Neural cell (in vitro differentiated cells): ENCODE measurements at regions not wholly inside any gene's neighbourhood (a gene's known extent, or its start where the extent isn't known, plus 50 kb on each side); places are given as distances from the start of the nearest gene placed in this dataset.

Experiments used
- H2AFZ ChIP-seq: fragments of 200-600, 300-800 bp; sonication (generic), shearing (Covaris generic); 2 replicates; pipeline ENCODE4 v1.6.0; 2014; ENCODE audit warnings: low read depth, mild to moderate bottlenecking, antibody characterized with exemption, low read length, moderate library complexity
- H3F3A ChIP-seq: fragments of 200-600 bp; shearing (Covaris generic); 2 replicates; pipeline ENCODE4 v1.6.1; 2016; ENCODE audit warnings: mild to moderate bottlenecking, moderate library complexity, mixed read lengths, antibody characterized with exemption, low read length; ENCODE audit not compliant: insufficient read depth, poor library complexity, severe bottlenecking
- H3K27ac ChIP-seq: fragments of 200-600, 300-800 bp; sonication (generic), shearing (Covaris generic); 2 replicates; pipeline ENCODE4 v1.5.1; 2014; ENCODE audit warnings: mild to moderate bottlenecking, low read length, moderate library complexity
- H3K27me3 ChIP-seq: fragments of 300-800, 200-600 bp; sonication (generic), shearing (Covaris generic); 2 replicates; pipeline ENCODE4 v1.6.0; 2014; ENCODE audit warnings: mild to moderate bottlenecking, low read depth, low read length, moderate library complexity; ENCODE audit not compliant: insufficient read depth
- H3K36me3 ChIP-seq: fragments of 300-800, 200-600 bp; sonication (generic), shearing (Covaris generic); 2 replicates; pipeline ENCODE4 v1.5.1; 2014; ENCODE audit warnings: mild to moderate bottlenecking, antibody characterized with exemption, low read length, moderate library complexity; ENCODE audit not compliant: insufficient read depth
- H3K4me2 ChIP-seq: fragments of 300-800, 200-600 bp; sonication (generic), shearing (Covaris generic); 2 replicates; pipeline ENCODE4 v1.6.0; 2014; ENCODE audit warnings: mild to moderate bottlenecking, low read length
- H3K4me3 ChIP-seq: fragments of 300-800, 200-600 bp; sonication (generic), shearing (Covaris generic); 2 replicates; pipeline ENCODE4 v1.5.1; 2014; ENCODE audit warnings: mild to moderate bottlenecking, low read length, moderate library complexity
- H3K79me2 ChIP-seq: fragments of 200-600 bp; shearing (Covaris generic); replicated peaks from 2 replicates; pipeline ENCODE4 v1.6.0; 2014; ENCODE audit warnings: mild to moderate bottlenecking, low read length, moderate library complexity; ENCODE audit not compliant: insufficient read depth
- H3K9ac ChIP-seq: fragments of 300-800, 200-600 bp; sonication (generic), shearing (Covaris generic); 2 replicates; pipeline ENCODE4 v1.6.1; 2016; ENCODE audit warnings: mild to moderate bottlenecking, low read length, mixed read lengths
- H3K9me2 ChIP-seq: fragments of 200-600 bp; shearing (Covaris generic); 2 replicates; pipeline ENCODE4 v1.6.1; 2016; ENCODE audit warnings: mild to moderate bottlenecking, low read length, mixed read lengths; ENCODE audit not compliant: insufficient read depth
- H3K9me3 ChIP-seq: fragments of 200-600, 300-800 bp; sonication (generic), shearing (Covaris generic); 2 replicates; pipeline ENCODE4 v1.6.1; 2016; ENCODE audit warnings: mild to moderate bottlenecking, mixed run types, low read length, moderate library complexity, mixed read lengths
- H4K20me1 ChIP-seq: fragments of 200-600 bp; shearing (Covaris generic); 2 replicates; pipeline ENCODE4 v1.6.1; 2016; ENCODE audit warnings: mild to moderate bottlenecking, mixed run types; ENCODE audit not compliant: insufficient read depth
- EP300 ChIP-seq: fragments of 450-650 bp; conservative IDR thresholded peaks from 2 replicates; pipeline ENCODE4 v1.6.1; 2014; ENCODE audit warnings: antibody characterized with exemption, mild to moderate bottlenecking, moderate library complexity; ENCODE audit not compliant: poor library complexity, severe bottlenecking
- EZH2 ChIP-seq: fragments of 200-600, 300-800 bp; shearing (Covaris generic), sonication (generic); IDR thresholded peaks from 2 replicates; pipeline ENCODE4 v1.6.1; 2014; ENCODE audit warnings: antibody characterized with exemption, low read length, borderline replicate concordance, mild to moderate bottlenecking; ENCODE audit not compliant: insufficient read depth, poor library complexity, severe bottlenecking
- MXI1 ChIP-seq: fragments of 450-650 bp; conservative IDR thresholded peaks from 2 replicates; pipeline ENCODE4 v1.6.1; 2014; ENCODE audit warnings: antibody characterized with exemption, mild to moderate bottlenecking; ENCODE audit not compliant: poor library complexity, severe bottlenecking
- POLR2AphosphoS5 ChIP-seq: IDR thresholded peaks from 2 replicates; pipeline ENCODE4 v1.6.1; 2012
- RAD21 ChIP-seq: fragments of 450-650 bp; conservative IDR thresholded peaks from 2 replicates; pipeline ENCODE4 v1.6.1; 2014; ENCODE audit warnings: antibody characterized with exemption, mild to moderate bottlenecking, moderate library complexity
- SMC3 ChIP-seq: fragments of 450-650 bp; conservative IDR thresholded peaks from 2 replicates; pipeline ENCODE4 v1.6.1; 2014; ENCODE audit warnings: antibody characterized with exemption, mild to moderate bottlenecking, moderate library complexity; ENCODE audit not compliant: poor library complexity
- TAF1 ChIP-seq: IDR thresholded peaks from 2 replicates; pipeline ENCODE4 v1.6.1; 2012; ENCODE audit warnings: low read depth
- TF ChIP-seq, protein P1 (sequence below): IDR thresholded peaks from 2 replicates; pipeline ENCODE4 v1.6.1; 2012; ENCODE audit warnings: borderline replicate concordance
- TF ChIP-seq, protein P2 (sequence below): fragments of 450-650 bp; IDR thresholded peaks from 2 replicates; pipeline ENCODE4 v1.5.1; 2014; ENCODE audit warnings: antibody characterized with exemption, mild to moderate bottlenecking, moderate library complexity; ENCODE audit not compliant: poor library complexity, severe bottlenecking

- no peaks in the 10 kb centered on the region for H3K9me2 ChIP-seq
- H3K4me3 ChIP-seq: no peak overlapping the region
- H4K20me1 ChIP-seq: no peaks in the 10 kb centered on the region
- no peaks in the 10 kb centered on the region for H3F3A ChIP-seq
- H3K4me2 ChIP-seq: no peak overlapping the region
- H3K9me3 ChIP-seq: no peaks in the 10 kb centered on the region
- no peaks in the 10 kb centered on the region for H3K79me2 ChIP-seq
- no peaks in the 10 kb centered on the region for H3K27me3 ChIP-seq
- no peak for TF ChIP-seq EZH2
- TF ChIP-seq RAD21: no peak
- TF ChIP-seq, protein P1, sequence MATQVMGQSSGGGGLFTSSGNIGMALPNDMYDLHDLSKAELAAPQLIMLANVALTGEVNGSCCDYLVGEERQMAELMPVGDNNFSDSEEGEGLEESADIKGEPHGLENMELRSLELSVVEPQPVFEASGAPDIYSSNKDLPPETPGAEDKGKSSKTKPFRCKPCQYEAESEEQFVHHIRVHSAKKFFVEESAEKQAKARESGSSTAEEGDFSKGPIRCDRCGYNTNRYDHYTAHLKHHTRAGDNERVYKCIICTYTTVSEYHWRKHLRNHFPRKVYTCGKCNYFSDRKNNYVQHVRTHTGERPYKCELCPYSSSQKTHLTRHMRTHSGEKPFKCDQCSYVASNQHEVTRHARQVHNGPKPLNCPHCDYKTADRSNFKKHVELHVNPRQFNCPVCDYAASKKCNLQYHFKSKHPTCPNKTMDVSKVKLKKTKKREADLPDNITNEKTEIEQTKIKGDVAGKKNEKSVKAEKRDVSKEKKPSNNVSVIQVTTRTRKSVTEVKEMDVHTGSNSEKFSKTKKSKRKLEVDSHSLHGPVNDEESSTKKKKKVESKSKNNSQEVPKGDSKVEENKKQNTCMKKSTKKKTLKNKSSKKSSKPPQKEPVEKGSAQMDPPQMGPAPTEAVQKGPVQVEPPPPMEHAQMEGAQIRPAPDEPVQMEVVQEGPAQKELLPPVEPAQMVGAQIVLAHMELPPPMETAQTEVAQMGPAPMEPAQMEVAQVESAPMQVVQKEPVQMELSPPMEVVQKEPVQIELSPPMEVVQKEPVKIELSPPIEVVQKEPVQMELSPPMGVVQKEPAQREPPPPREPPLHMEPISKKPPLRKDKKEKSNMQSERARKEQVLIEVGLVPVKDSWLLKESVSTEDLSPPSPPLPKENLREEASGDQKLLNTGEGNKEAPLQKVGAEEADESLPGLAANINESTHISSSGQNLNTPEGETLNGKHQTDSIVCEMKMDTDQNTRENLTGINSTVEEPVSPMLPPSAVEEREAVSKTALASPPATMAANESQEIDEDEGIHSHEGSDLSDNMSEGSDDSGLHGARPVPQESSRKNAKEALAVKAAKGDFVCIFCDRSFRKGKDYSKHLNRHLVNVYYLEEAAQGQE: no peak
- TF ChIP-seq SMC3: no peak
- TF ChIP-seq MXI1: no peak
- no peak for TF ChIP-seq TAF1
- TF ChIP-seq POLR2AphosphoS5: no peak
- TF ChIP-seq, protein P2, sequence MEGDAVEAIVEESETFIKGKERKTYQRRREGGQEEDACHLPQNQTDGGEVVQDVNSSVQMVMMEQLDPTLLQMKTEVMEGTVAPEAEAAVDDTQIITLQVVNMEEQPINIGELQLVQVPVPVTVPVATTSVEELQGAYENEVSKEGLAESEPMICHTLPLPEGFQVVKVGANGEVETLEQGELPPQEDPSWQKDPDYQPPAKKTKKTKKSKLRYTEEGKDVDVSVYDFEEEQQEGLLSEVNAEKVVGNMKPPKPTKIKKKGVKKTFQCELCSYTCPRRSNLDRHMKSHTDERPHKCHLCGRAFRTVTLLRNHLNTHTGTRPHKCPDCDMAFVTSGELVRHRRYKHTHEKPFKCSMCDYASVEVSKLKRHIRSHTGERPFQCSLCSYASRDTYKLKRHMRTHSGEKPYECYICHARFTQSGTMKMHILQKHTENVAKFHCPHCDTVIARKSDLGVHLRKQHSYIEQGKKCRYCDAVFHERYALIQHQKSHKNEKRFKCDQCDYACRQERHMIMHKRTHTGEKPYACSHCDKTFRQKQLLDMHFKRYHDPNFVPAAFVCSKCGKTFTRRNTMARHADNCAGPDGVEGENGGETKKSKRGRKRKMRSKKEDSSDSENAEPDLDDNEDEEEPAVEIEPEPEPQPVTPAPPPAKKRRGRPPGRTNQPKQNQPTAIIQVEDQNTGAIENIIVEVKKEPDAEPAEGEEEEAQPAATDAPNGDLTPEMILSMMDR: no peak
- no peak for TF ChIP-seq EP300
- no peak overlapping the region for H3K27ac ChIP-seq
- no peaks in the 10 kb centered on the region for H3K36me3 ChIP-seq
- H2AFZ ChIP-seq: no peak overlapping the region
- H3K9ac ChIP-seq: no peak overlapping the region
Observed at GRCh38 chr6:43861212-43861894, 91.3 kb downstream of the VEGFA start.

DNA sequence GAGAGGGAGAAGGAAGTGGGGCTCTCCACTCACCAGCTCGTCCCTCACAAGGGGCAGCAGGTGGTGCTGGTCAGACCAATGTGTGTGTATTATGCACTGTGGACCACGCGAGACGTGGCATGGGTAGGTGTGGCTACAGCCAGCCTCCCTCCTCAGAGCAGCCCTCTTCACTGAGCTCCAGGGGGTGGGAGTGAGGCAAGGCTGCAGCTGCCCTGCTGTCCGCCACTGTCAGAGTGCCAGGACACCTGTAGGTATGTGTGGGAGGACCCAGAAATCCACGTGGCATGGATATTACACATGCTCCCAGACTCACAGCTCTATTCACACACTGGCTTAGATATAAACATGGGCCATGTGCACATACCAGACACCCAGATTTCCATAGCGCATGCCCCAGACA lies 90.3 kb downstream of the VEGFA start:
- H4K20me1 ChIP-seq: no peaks in the 10 kb centered on the region
- TF ChIP-seq RAD21 (no peak), EP300 (no peak), MXI1 (no peak), POLR2AphosphoS5 (no peak), TAF1 (no peak), EZH2 (no peak), SMC3 (no peak)
- TF ChIP-seq, protein P2: no peak
- TF ChIP-seq, protein P1: no peak
- no peaks in the 10 kb centered on the region for H3K9me2 ChIP-seq

More for the DNA sequence above, 90.3 kb downstream of the VEGFA start:
- Histone ChIP-seq H3K27me3 (no peaks in the 10 kb centered on the region), H3K27ac (no peak overlapping the region), H3K4me2 (no peak overlapping the region), H3K36me3 (no peaks in the 10 kb centered on the region), H3K79me2 (no peaks in the 10 kb centered on the region), H3F3A (no peaks in the 10 kb centered on the region), H3K4me3 (no peak overlapping the region), H3K9ac (no peak overlapping the region), H3K9me3 (no peaks in the 10 kb centered on the region), H2AFZ (no peak overlapping the region)
